Adipocyte (in vitro differentiated cells): ENCODE measurements at regions not wholly inside any gene's neighbourhood (a gene's known extent, or its start where the extent isn't known, plus 50 kb on each side); places are given as distances from the start of the nearest gene placed in this dataset.
A peak's percentile ranks its signal among the peaks of the same experiment; 100 is the strongest.
"Not testable (repeated sequence)": the region's sequence is repeated elsewhere in the genome, so short reads cannot be mapped to it uniquely, and the experiment has no call there.

Experiments
- DNase-seq: peaks from one replicate; pipeline ENCODE4 v3.0.0-alpha.2; 2015; ENCODE audit warnings: low read depth
- H3K27me3 ChIP-seq: replicated peaks from 2 replicates; pipeline ENCODE4 v1.7.0; 2013; ENCODE audit warnings: mild to moderate bottlenecking, low read length, moderate library complexity; ENCODE audit not compliant: control insufficient read depth, insufficient read depth
- H3K36me3 ChIP-seq: 2 replicates; pipeline ENCODE4 v1.7.0; 2013; ENCODE audit warnings: low read length, mild to moderate bottlenecking, moderate library complexity; ENCODE audit not compliant: control insufficient read depth, insufficient read depth, severe bottlenecking
- H3K4me1 ChIP-seq: 2 replicates; pipeline ENCODE4 v1.7.0; 2013; ENCODE audit warnings: mild to moderate bottlenecking, low read length, moderate library complexity; ENCODE audit not compliant: control insufficient read depth, insufficient read depth
- H3K4me3 ChIP-seq: 2 replicates; pipeline ENCODE4 v1.7.0; 2013; ENCODE audit warnings: mild to moderate bottlenecking, low read length, moderate library complexity
- H3K9ac ChIP-seq: 2 replicates; pipeline ENCODE4 v1.7.0; 2013; ENCODE audit warnings: mild to moderate bottlenecking, low read length, moderate library complexity
- H3K9me3 ChIP-seq: 2 replicates; pipeline ENCODE4 v1.7.0; 2013; ENCODE audit warnings: mild to moderate bottlenecking, low read length, moderate library complexity; ENCODE audit not compliant: control insufficient read depth

GRCh38 chr6:80436663-80437062 lies 330.2 kb downstream of the BCKDHB start:
- Histone ChIP-seq H3K27me3 (no peaks in the 10 kb centered on the region), H3K4me1 (peaks cover 40% of the 10 kb centered on the region), H3K36me3 (no peaks in the 10 kb centered on the region), H3K4me3 (no peak overlapping the region), H3K9ac (no peak overlapping the region), H3K9me3 (no peaks in the 10 kb centered on the region)
- DNase-seq: no peak

- no peak overlapping the region for H3K4me3 ChIP-seq
- H3K9me3 ChIP-seq: no peaks in the 10 kb centered on the region
- peaks cover 40% of the 10 kb centered on the region for H3K4me1 ChIP-seq
- no peak for DNase-seq
- H3K9ac ChIP-seq: no peak overlapping the region
- no peaks in the 10 kb centered on the region for H3K27me3 ChIP-seq
- H3K36me3 ChIP-seq: no peaks in the 10 kb centered on the region
Observed at GRCh38 chr6:80435457-80435856, 329.0 kb downstream of the BCKDHB start.

GRCh38 chr6:80434691-80435350 lies 328.4 kb downstream of the BCKDHB start:
- peaks cover 40% of the 10 kb centered on the region for H3K4me1 ChIP-seq
- H3K4me3 ChIP-seq: no peak overlapping the region
- H3K27me3 ChIP-seq: no peaks in the 10 kb centered on the region
- H3K9ac ChIP-seq: no peak overlapping the region
- H3K36me3 ChIP-seq: no peaks in the 10 kb centered on the region
- DNase-seq: peak; percentile 27
- H3K9me3 ChIP-seq: no peaks in the 10 kb centered on the region

- Histone ChIP-seq H3K27me3 (no peaks in the 10 kb centered on the region), H3K9ac (peak overlapping the region; percentile 56), H3K36me3 (no peaks in the 10 kb centered on the region), H3K4me3 (no peak overlapping the region), H3K9me3 (no peaks in the 10 kb centered on the region), H3K4me1 (peaks cover 35% of the 10 kb centered on the region)
- peak; percentile 54 for DNase-seq
Observed at GRCh38 chr6:80433673-80434025, 327.2 kb downstream of the BCKDHB start.

GRCh38 chr6:80433010-80433672 lies 326.7 kb downstream of the BCKDHB start:
- DNase-seq: no peak
- Histone ChIP-seq H3K9me3 (no peaks in the 10 kb centered on the region), H3K27me3 (no peaks in the 10 kb centered on the region), H3K9ac (peak overlapping the region; percentile 56), H3K4me3 (no peak overlapping the region), H3K36me3 (no peaks in the 10 kb centered on the region), H3K4me1 (peaks cover 30% of the 10 kb centered on the region)

- DNase-seq: peak; percentile 93
- H3K36me3 ChIP-seq: no peaks in the 10 kb centered on the region
- H3K4me1 ChIP-seq: peaks cover 16% of the 10 kb centered on the region
- peaks cover 33% of the 10 kb centered on the region for H3K9me3 ChIP-seq
- H3K4me3 ChIP-seq: peak overlapping the region; percentile 45
- no peaks in the 10 kb centered on the region for H3K27me3 ChIP-seq
- H3K9ac ChIP-seq: peak overlapping the region; percentile 66
Observed at GRCh38 chr6:80425089-80425823, 318.8 kb downstream of the BCKDHB start.

GRCh38 chr6:80411486-80411885 lies 305.0 kb downstream of the BCKDHB start:
- no peaks in the 10 kb centered on the region for H3K36me3 ChIP-seq
- H3K9ac ChIP-seq: no peak overlapping the region
- no peaks in the 10 kb centered on the region for H3K4me1 ChIP-seq
- H3K4me3 ChIP-seq: no peak overlapping the region
- DNase-seq: no peak
- no peaks in the 10 kb centered on the region for H3K27me3 ChIP-seq
- peaks cover 9% of the 10 kb centered on the region for H3K9me3 ChIP-seq

- H3K36me3 ChIP-seq, H3K9ac ChIP-seq, H3K4me1 ChIP-seq, DNase-seq, H3K9me3 ChIP-seq, H3K27me3 ChIP-seq, H3K4me3 ChIP-seq: not testable (repeated sequence)
Observed at GRCh38 chr6:80407976-80408375, 301.5 kb downstream of the BCKDHB start.

- no peak for DNase-seq
- peaks cover 3% of the 10 kb centered on the region for H3K9me3 ChIP-seq
- no peak overlapping the region for H3K9ac ChIP-seq
- H3K27me3 ChIP-seq: no peaks in the 10 kb centered on the region
- H3K4me1 ChIP-seq: no peaks in the 10 kb centered on the region
- no peak overlapping the region for H3K4me3 ChIP-seq
- H3K36me3 ChIP-seq: no peaks in the 10 kb centered on the region
Observed at GRCh38 chr6:80404889-80405288, 298.4 kb downstream of the BCKDHB start.

GRCh38 chr6:80403365-80403764 lies 296.9 kb downstream of the BCKDHB start:
- Histone ChIP-seq H3K9me3 (peaks cover 3% of the 10 kb centered on the region), H3K4me1 (no peaks in the 10 kb centered on the region), H3K36me3 (no peaks in the 10 kb centered on the region), H3K27me3 (no peaks in the 10 kb centered on the region), H3K4me3 (no peak overlapping the region), H3K9ac (no peak overlapping the region)
- no peak for DNase-seq

- Histone ChIP-seq H3K9me3 (peaks cover 3% of the 10 kb centered on the region), H3K36me3 (no peaks in the 10 kb centered on the region), H3K4me1 (no peaks in the 10 kb centered on the region), H3K9ac (no peak overlapping the region), H3K27me3 (no peaks in the 10 kb centered on the region), H3K4me3 (no peak overlapping the region)
- peak; percentile 25 for DNase-seq
Observed at GRCh38 chr6:80402266-80402665, 295.8 kb downstream of the BCKDHB start.
